ENCODE measurements at regions not wholly inside any gene's neighbourhood (a gene's known extent, or its start where the extent isn't known, plus 50 kb on each side); places are given as distances from the start of the nearest gene placed in this dataset.
"Not testable (repeated sequence)": the region's sequence is repeated elsewhere in the genome, so short reads cannot be mapped to it uniquely, and the experiment has no call there.

- DNase-seq (ENCODE audit: low read depth), result no peak
Measured at GRCh38 chr4:17058916-17059741, 160.7 kb upstream of the LDB2 start.

GRCh38 chr4:17058536-17058915 lies 160.1 kb upstream of the LDB2 start:
- DNase-seq (ENCODE audit: low read depth), result no peak

- no peak for DNase-seq (ENCODE audit: low read depth)
Measured at GRCh38 chr4:17057035-17057434, 158.6 kb upstream of the LDB2 start.

GRCh38 chr4:17055788-17056187 lies 157.3 kb upstream of the LDB2 start:
- DNase-seq (ENCODE audit: low read depth), result peak; percentile 78

GRCh38 chr4:17045866-17046265 lies 147.4 kb upstream of the LDB2 start:
- no peak for DNase-seq (ENCODE audit: low read depth)

GRCh38 chr4:17038510-17039176 lies 140.2 kb upstream of the LDB2 start:
- no peak for DNase-seq (ENCODE audit: low read depth)

GRCh38 chr4:17033768-17034181 lies 135.3 kb upstream of the LDB2 start:
- DNase-seq (ENCODE audit: low read depth), result no peak

- DNase-seq (ENCODE audit: low read depth), result no peak
Measured at GRCh38 chr4:17033025-17033767, 134.8 kb upstream of the LDB2 start.

- peak; percentile 80 for DNase-seq (ENCODE audit: low read depth)
Measured at GRCh38 chr4:17030543-17030942, 132.1 kb upstream of the LDB2 start.

GRCh38 chr4:17029964-17030363 lies 131.5 kb upstream of the LDB2 start:
- no peak for DNase-seq (ENCODE audit: low read depth)

- DNase-seq (ENCODE audit: low read depth), result no peak
Measured at GRCh38 chr4:17029432-17029831, 131.0 kb upstream of the LDB2 start.

GRCh38 chr4:17027495-17027894 lies 129.1 kb upstream of the LDB2 start:
- peak; percentile 94 for DNase-seq (ENCODE audit: low read depth)

- DNase-seq (ENCODE audit: low read depth), result no peak
Measured at GRCh38 chr4:17024425-17024824, 126.0 kb upstream of the LDB2 start.

- DNase-seq (ENCODE audit: low read depth), result no peak
Measured at GRCh38 chr4:17020901-17021300, 122.5 kb upstream of the LDB2 start.

GRCh38 chr4:17020451-17020850 lies 122.0 kb upstream of the LDB2 start:
- DNase-seq (ENCODE audit: low read depth), result no peak

- DNase-seq (ENCODE audit: low read depth), result not testable (repeated sequence)
Measured at GRCh38 chr4:17018621-17019020, 120.2 kb upstream of the LDB2 start.

- no peak for DNase-seq (ENCODE audit: low read depth)
Measured at GRCh38 chr4:17018013-17018412, 119.6 kb upstream of the LDB2 start.

GRCh38 chr4:17013382-17014006 lies 115.0 kb upstream of the LDB2 start:
- DNase-seq (ENCODE audit: low read depth), result no peak

- DNase-seq (ENCODE audit: low read depth), result no peak
Measured at GRCh38 chr4:17012451-17012850, 114.0 kb upstream of the LDB2 start.

GRCh38 chr4:17010426-17011087 lies 112.1 kb upstream of the LDB2 start:
- DNase-seq (ENCODE audit: low read depth), result no peak

GRCh38 chr4:17009871-17010367 lies 111.5 kb upstream of the LDB2 start:
- DNase-seq (ENCODE audit: low read depth), result no peak
